BJ (cell line): ENCODE measurements at regions not wholly inside any gene's neighbourhood (a gene's known extent, or its start where the extent isn't known, plus 50 kb on each side); places are given as distances from the start of the nearest gene placed in this dataset.

Experiments
- CTCF ChIA-PET: fragments of 350-600 bp; formaldehyde crosslinking; extraction: SDS; loops from one replicate; lab custom pipeline; 2021; ENCODE audit warnings: antibody characterized with exemption, inconsistent platforms; lab: Yijun Ruan, JAX
- POLR2A ChIA-PET: fragments of 300-600 bp; sonication (Branson Sonifier 250); formaldehyde crosslinking; extraction: SDS; loops from one replicate; lab custom pipeline; 2021; ENCODE audit warnings: antibody characterized with exemption; lab: Charles Lee
- DNase-seq: peaks from one replicate; pipeline ENCODE4 v3.0.0-alpha.2; 2011; ENCODE audit warnings: low read depth
- H3K27me3 ChIP-seq: 2 replicates; pipeline ENCODE4 v1.6.0; 2011; ENCODE audit warnings: low read length; ENCODE audit not compliant: control insufficient read depth, insufficient read depth
- H3K36me3 ChIP-seq: 2 replicates; pipeline ENCODE4 v1.5.1; 2011; ENCODE audit warnings: low read length; ENCODE audit not compliant: control insufficient read depth, insufficient read depth
- H3K4me3 ChIP-seq: 2 replicates; pipeline ENCODE4 v1.5.1; 2011; ENCODE audit warnings: low read depth, mild to moderate bottlenecking, control low read depth, low read length
- TF ChIP-seq, protein P1 (sequence below): IDR thresholded peaks from 2 replicates; pipeline ENCODE4 v1.5.1; 2011; ENCODE audit warnings: low read depth, mild to moderate bottlenecking, control low read depth, inconsistent platforms, low read length, moderate library complexity; ENCODE audit not compliant: insufficient read depth

DNA sequence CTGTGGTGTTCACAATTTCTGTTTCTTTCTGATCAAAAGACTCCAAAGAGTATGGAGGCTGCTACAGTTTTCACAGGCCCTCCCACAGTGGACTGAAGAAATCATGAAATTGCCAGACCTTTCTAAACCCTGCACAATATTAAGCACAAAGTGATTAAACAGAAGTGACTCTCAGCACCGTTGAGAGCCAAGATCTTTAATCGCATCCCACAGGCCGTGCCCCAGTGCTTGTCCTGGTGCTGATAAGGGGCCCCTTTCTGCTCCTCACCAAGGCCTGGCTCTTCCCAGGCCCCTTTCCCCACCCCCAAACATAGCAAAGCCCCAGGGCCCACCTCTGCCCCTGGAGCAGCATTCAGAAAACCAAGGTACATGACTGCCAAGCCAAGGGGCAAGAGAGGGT is 57.4 kb upstream of the BMAL1 start:
- Histone ChIP-seq H3K4me3 (no peak overlapping the region), H3K36me3 (no peaks in the 10 kb centered on the region), H3K27me3 (no peaks in the 10 kb centered on the region)
- CTCF ChIA-PET = interaction anchor here (1.8 to 4.1 kb wide), 2 partner anchors 9 to 17 kb away, joined by 5 to 22 read pairs; no protein-coding TSS in a partner anchor
- TF ChIP-seq, protein P1, sequence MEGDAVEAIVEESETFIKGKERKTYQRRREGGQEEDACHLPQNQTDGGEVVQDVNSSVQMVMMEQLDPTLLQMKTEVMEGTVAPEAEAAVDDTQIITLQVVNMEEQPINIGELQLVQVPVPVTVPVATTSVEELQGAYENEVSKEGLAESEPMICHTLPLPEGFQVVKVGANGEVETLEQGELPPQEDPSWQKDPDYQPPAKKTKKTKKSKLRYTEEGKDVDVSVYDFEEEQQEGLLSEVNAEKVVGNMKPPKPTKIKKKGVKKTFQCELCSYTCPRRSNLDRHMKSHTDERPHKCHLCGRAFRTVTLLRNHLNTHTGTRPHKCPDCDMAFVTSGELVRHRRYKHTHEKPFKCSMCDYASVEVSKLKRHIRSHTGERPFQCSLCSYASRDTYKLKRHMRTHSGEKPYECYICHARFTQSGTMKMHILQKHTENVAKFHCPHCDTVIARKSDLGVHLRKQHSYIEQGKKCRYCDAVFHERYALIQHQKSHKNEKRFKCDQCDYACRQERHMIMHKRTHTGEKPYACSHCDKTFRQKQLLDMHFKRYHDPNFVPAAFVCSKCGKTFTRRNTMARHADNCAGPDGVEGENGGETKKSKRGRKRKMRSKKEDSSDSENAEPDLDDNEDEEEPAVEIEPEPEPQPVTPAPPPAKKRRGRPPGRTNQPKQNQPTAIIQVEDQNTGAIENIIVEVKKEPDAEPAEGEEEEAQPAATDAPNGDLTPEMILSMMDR = no peak
- no peak for DNase-seq
- POLR2A ChIA-PET = no interaction called here

DNA sequence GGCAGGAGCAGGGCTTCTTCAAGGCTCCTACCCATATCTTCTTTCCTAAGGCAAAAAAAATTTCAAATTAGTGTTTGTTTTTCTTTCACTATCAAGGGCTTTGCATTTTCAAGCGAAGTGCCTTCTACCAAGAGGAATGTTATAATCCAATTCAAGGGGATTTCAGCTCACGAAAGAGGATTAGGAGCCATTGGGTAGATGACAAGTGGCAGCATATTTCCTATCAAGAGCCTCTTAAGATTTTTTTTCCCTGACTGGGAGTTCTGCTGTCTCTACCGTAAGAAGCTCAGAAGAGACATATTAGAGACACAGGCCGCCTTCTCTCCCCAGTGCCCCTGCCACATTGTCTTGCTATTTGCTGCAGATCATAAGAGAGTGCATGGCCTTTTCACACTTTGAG is 55.9 kb upstream of the BMAL1 start:
- CTCF ChIA-PET = interaction anchor here (1.3 to 4.1 kb wide), 3 partner anchors 12 to 122 kb away, joined by 3 to 22 read pairs (median 5); no protein-coding TSS in a partner anchor
- POLR2A ChIA-PET = interaction anchor here (0.5 kb wide), 1 partner anchor 103 kb away, joined by 3 read pairs; no protein-coding TSS in a partner anchor
- TF ChIP-seq, protein P1 = no peak

DNA sequence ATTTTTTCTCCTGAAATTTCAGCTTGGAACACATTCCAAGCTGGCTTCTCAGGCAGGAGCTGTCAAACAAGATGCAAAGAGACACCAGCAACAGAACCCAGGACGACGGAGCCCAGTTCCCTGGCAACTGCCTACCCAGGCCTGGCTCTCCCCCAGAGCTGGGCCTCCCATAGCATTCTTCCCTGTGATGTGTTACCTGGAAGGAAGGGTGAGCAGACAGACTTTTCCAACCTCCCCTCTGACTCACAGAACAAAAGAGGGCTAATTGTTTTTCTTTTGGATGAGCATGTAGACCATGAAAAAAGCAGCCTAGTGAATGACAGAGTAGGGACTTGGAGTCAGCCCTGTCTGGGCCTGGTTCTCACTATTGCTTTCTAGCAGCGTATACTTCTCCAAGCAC is 55.3 kb upstream of the BMAL1 start:
- Histone ChIP-seq H3K27me3 (no peaks in the 10 kb centered on the region), H3K4me3 (no peak overlapping the region), H3K36me3 (no peaks in the 10 kb centered on the region)
- DNase-seq = no peak
- ChIA-PET CTCF (interaction anchor here (1.3 to 4.1 kb wide), 3 partner anchors 11 to 121 kb away, joined by 3 to 22 read pairs (median 5); no protein-coding TSS in a partner anchor), POLR2A (interaction anchor here (0.5 kb wide), 1 partner anchor 103 kb away, joined by 3 read pairs; no protein-coding TSS in a partner anchor)
- TF ChIP-seq, protein P1 = no peak

More for the DNA sequence above, 55.9 kb upstream of the BMAL1 start:
- Histone ChIP-seq H3K4me3 (no peak overlapping the region), H3K36me3 (no peaks in the 10 kb centered on the region), H3K27me3 (no peaks in the 10 kb centered on the region)
- DNase-seq = no peak

DNA sequence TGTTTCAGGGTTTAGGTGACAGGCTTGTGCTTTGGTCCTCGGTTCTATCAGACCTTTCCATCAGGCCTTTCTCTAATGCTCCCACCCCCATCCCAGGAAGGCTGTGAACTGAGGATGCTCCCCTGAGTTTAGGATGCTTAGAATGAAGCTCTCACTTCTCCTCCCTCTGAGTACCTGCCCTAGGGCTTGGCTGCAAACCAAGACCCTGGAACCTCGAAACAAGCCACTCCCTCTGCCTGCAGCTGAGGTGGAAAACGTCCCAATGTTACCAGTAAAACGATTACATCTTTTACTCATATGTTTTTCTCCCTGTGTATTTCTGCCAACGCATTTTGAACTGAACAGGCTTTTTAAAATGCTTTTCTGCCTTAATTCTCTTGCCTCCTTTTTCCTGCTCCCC is 54.5 kb upstream of the BMAL1 start:
- Histone ChIP-seq H3K36me3 (no peaks in the 10 kb centered on the region), H3K27me3 (no peaks in the 10 kb centered on the region), H3K4me3 (no peak overlapping the region)
- CTCF ChIA-PET = interaction anchor here (0.9 to 4.1 kb wide), 8 partner anchors 8 to 121 kb away, joined by 3 to 22 read pairs (median 4); no protein-coding TSS in a partner anchor
- no peak for DNase-seq
- TF ChIP-seq, protein P1 = no peak
- POLR2A ChIA-PET = no interaction called here

DNA sequence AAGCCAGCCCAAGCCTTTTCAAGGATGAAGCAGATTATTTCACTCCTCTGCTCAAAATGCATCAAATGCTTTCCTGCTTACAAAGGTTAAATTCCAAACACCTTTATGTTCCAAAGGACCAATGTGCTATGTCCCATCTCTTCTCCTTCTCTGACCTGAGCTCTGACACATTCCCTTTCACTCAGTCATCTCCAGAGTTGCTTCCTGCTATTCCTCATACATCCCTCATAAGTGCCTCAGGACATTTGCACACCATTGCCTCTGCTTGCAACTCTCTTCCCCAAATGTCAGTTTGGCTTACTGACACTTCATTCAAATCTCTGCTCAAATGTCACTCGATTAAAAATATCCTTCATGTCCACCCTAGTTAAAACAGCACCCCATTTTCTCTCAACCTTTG is 53.3 kb upstream of the BMAL1 start:
- ChIA-PET CTCF (interaction anchor here (1.1 to 4.1 kb wide), 6 partner anchors 8 to 120 kb away, joined by 3 to 22 read pairs (median 5); no protein-coding TSS in a partner anchor), POLR2A (no interaction called here)
- TF ChIP-seq, protein P1 = no peak
- Histone ChIP-seq H3K4me3 (no peak overlapping the region), H3K36me3 (no peaks in the 10 kb centered on the region), H3K27me3 (no peaks in the 10 kb centered on the region)
- DNase-seq = no peak
